Smooth muscle cell (in vitro differentiated cells): ENCODE measurements at regions not wholly inside any gene's neighbourhood (a gene's known extent, or its start where the extent isn't known, plus 50 kb on each side); places are given as distances from the start of the nearest gene placed in this dataset.

ENCODE experiments used
- DNase-seq: peaks from one replicate; lab custom pipeline; 2025; ENCODE audit not compliant: unreplicated experiment; lab: John Stamatoyannopoulos, UW
- H2AFZ ChIP-seq: fragments of 200-600 bp; sonication (generic); 2 replicates; pipeline ENCODE4 v1.6.0; 2016; ENCODE audit warnings: antibody characterized with exemption, low read depth, mild to moderate bottlenecking
- H3F3A ChIP-seq: fragments of 200-600 bp; sonication (generic); 2 replicates; pipeline ENCODE4 v1.6.0; 2017; ENCODE audit warnings: antibody characterized with exemption, low read depth
- H3K27ac ChIP-seq: fragments of 200-600 bp; sonication (generic); 2 replicates; pipeline ENCODE4 v1.5.1; 2016; ENCODE audit warnings: low read depth, mild to moderate bottlenecking
- H3K27me3 ChIP-seq: fragments of 200-600 bp; sonication (generic); 2 replicates; pipeline ENCODE4 v1.6.1; 2016; ENCODE audit warnings: low read depth, mild to moderate bottlenecking
- H3K36me3 ChIP-seq: fragments of 200-600 bp; sonication (generic); 2 replicates; pipeline ENCODE4 v1.5.1; 2016; ENCODE audit warnings: low read depth
- H3K4me1 ChIP-seq: fragments of 200-600 bp; sonication (generic); 2 replicates; pipeline ENCODE4 v1.5.1; 2016; ENCODE audit warnings: low read depth
- H3K4me2 ChIP-seq: fragments of 200-600 bp; sonication (generic); 2 replicates; pipeline ENCODE4 v1.6.0; 2016; ENCODE audit warnings: mild to moderate bottlenecking
- H3K4me3 ChIP-seq: fragments of 200-600 bp; sonication (generic); 2 replicates; pipeline ENCODE4 v1.5.1; 2016; ENCODE audit warnings: mild to moderate bottlenecking
- H3K79me2 ChIP-seq: fragments of 200-600 bp; sonication (generic); 2 replicates; pipeline ENCODE4 v1.6.0; 2016; ENCODE audit warnings: low read depth, mild to moderate bottlenecking
- H3K9ac ChIP-seq: fragments of 200-600 bp; sonication (generic); 2 replicates; pipeline ENCODE4 v1.6.0; 2016; ENCODE audit warnings: low read depth
- H3K9me3 ChIP-seq: fragments of 200-600 bp; sonication (generic); replicated peaks from 2 replicates; pipeline ENCODE4 v1.5.1; 2016; ENCODE audit warnings: low read depth
- H4K20me1 ChIP-seq: fragments of 200-600 bp; sonication (generic); 2 replicates; pipeline ENCODE4 v1.6.0; 2016; ENCODE audit warnings: low read depth
- WGBS: methylation state at CpG from one replicate; pipeline ENCODE4 v1.1.7; 2016; ENCODE audit warnings: low lambda C conversion rate; 5-methylcytosine and 5-hydroxymethylcytosine counted together
- TF ChIP-seq, protein P1 (sequence below): fragments of 200-600 bp; sonication (generic); IDR thresholded peaks from 2 replicates; pipeline ENCODE4 v1.5.1; 2017; ENCODE audit warnings: borderline replicate concordance, mild to moderate bottlenecking, antibody characterized with exemption; ENCODE audit not compliant: insufficient read depth, poor library complexity, severe bottlenecking

DNA sequence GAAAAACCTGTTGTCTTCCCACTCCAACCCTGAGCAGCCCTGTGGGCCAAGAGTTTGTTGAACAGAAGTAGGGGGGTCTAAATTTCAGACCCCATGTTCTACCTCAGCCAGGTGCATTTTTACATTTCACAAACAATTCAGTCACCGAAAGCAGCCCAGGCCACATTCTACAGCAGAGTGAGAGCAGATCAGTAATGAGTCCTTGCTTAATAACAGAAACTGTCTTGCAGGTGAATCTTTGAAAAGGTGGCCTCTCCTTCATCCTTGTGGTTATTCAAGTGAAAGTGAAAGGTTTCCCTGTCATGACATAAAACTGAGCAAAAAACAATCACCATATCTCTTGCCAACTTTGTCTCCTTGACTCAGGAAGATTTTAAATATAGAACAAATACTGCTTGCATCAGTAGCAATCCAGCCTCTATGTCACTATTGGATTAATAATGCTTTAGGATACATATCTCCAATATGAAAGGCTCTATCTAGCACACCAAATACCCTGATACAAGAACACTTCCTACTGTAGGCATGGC lies 670.2 kb downstream of the DIAPH3 start:
- 75% methylated on average over 1 of the region's 1 CpG for WGBS
- no peak overlapping the region for H2AFZ ChIP-seq

DNA sequence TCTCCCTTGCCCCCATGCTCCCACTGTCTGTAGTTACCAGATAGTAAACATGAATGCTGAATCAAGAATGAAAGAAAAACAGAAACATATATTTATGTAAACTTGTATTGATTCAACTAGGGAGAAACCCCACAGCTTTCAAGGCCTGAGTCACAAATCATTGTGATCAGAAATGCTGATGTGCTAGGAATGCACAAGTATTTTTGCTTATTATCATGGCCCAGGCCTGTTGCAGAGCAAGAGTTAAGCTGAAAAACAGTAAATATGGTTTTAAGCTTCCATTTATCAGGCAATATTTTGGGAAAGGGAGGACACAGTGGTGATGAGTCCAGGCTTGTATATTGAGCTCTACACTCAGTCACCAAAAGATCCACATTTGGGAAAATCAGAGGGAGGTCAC lies 669.6 kb downstream of the DIAPH3 start:
- no peaks in the 10 kb centered on the region for H4K20me1 ChIP-seq
- no peaks in the 10 kb centered on the region for H3F3A ChIP-seq
- H3K4me3 ChIP-seq = no peak overlapping the region
- no peak for DNase-seq
- H3K79me2 ChIP-seq = no peaks in the 10 kb centered on the region
- no peaks in the 10 kb centered on the region for H3K4me1 ChIP-seq
- no peak overlapping the region for H3K27ac ChIP-seq
- no peaks in the 10 kb centered on the region for H3K9me3 ChIP-seq
- no peaks in the 10 kb centered on the region for H3K36me3 ChIP-seq
- no peaks in the 10 kb centered on the region for H3K27me3 ChIP-seq
- no peak overlapping the region for H3K9ac ChIP-seq
- no peak overlapping the region for H3K4me2 ChIP-seq
- H2AFZ ChIP-seq = no peak overlapping the region
- TF ChIP-seq, protein P1, sequence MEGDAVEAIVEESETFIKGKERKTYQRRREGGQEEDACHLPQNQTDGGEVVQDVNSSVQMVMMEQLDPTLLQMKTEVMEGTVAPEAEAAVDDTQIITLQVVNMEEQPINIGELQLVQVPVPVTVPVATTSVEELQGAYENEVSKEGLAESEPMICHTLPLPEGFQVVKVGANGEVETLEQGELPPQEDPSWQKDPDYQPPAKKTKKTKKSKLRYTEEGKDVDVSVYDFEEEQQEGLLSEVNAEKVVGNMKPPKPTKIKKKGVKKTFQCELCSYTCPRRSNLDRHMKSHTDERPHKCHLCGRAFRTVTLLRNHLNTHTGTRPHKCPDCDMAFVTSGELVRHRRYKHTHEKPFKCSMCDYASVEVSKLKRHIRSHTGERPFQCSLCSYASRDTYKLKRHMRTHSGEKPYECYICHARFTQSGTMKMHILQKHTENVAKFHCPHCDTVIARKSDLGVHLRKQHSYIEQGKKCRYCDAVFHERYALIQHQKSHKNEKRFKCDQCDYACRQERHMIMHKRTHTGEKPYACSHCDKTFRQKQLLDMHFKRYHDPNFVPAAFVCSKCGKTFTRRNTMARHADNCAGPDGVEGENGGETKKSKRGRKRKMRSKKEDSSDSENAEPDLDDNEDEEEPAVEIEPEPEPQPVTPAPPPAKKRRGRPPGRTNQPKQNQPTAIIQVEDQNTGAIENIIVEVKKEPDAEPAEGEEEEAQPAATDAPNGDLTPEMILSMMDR = no peak

More for the DNA sequence above, 670.2 kb downstream of the DIAPH3 start:
- H4K20me1 ChIP-seq = no peaks in the 10 kb centered on the region
- no peaks in the 10 kb centered on the region for H3K4me1 ChIP-seq
- no peak for DNase-seq
- no peaks in the 10 kb centered on the region for H3K36me3 ChIP-seq
- H3K9ac ChIP-seq = no peak overlapping the region
- H3K4me2 ChIP-seq = no peak overlapping the region
- no peaks in the 10 kb centered on the region for H3K27me3 ChIP-seq
- TF ChIP-seq, protein P1 = no peak
- no peaks in the 10 kb centered on the region for H3K9me3 ChIP-seq
- H3K79me2 ChIP-seq = no peaks in the 10 kb centered on the region
- no peaks in the 10 kb centered on the region for H3F3A ChIP-seq
- no peak overlapping the region for H3K4me3 ChIP-seq
- H3K27ac ChIP-seq = no peak overlapping the region

DNA sequence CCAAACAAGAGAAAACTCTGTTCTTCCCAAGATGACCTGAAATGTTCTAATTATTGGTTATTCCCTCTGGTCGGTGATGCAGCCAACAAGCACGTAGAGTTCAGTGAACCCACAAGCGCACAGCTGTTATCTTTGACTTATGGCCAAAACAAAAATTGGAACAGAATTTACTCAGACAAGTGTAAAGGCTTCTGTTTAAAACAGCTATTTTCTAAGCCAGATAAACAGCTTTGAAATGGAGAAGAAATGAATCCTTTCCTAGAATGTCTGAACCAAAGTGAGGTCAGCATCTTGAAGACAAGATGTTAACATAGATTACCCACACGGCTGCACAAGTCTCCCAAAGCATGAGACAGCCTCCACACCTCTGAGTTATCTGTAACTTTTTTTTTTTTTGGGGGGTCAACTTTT lies 669.2 kb downstream of the DIAPH3 start:
- Histone ChIP-seq H3K27ac (no peak overlapping the region), H4K20me1 (no peaks in the 10 kb centered on the region), H3K79me2 (no peaks in the 10 kb centered on the region), H3K36me3 (no peaks in the 10 kb centered on the region), H3K27me3 (no peaks in the 10 kb centered on the region), H3K4me1 (no peaks in the 10 kb centered on the region), H3K9me3 (no peaks in the 10 kb centered on the region), H2AFZ (no peak overlapping the region), H3K4me3 (no peak overlapping the region), H3K9ac (no peak overlapping the region), H3K4me2 (no peak overlapping the region), H3F3A (no peaks in the 10 kb centered on the region)
- DNase-seq = no peak
- TF ChIP-seq, protein P1 = no peak
- WGBS = 59% methylated on average over 4 of the region's 4 CpGs

DNA sequence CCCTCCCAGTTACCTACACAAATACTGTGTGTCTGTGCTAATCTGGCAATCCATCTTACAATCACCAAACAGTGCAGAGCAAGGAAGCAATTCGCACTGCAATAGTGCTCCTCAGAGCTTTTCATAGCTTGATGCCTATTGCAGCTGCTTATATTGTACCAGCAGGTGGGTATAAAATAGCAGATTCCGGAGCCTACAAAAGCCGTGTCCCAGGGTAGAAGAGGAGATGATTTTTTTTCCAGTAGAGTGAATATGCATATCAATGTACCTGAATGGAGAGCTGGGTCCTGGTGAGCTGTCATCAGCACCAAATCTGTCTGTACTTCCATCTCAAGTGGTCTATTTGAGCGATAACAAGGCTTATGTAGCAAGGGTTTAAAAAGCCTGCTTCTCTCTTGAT lies 668.4 kb downstream of the DIAPH3 start:
- Histone ChIP-seq H3K36me3 (no peaks in the 10 kb centered on the region), H3K4me2 (no peak overlapping the region), H3K4me3 (no peak overlapping the region), H3K9me3 (no peaks in the 10 kb centered on the region), H3K79me2 (no peaks in the 10 kb centered on the region), H3K9ac (no peak overlapping the region), H3F3A (no peaks in the 10 kb centered on the region), H2AFZ (no peak overlapping the region), H3K27ac (no peak overlapping the region), H4K20me1 (no peaks in the 10 kb centered on the region), H3K27me3 (no peaks in the 10 kb centered on the region), H3K4me1 (no peaks in the 10 kb centered on the region)
- TF ChIP-seq, protein P1 = no peak
- WGBS = 95% methylated on average over 4 of the region's 4 CpGs
- DNase-seq = no peak
